ENCODE measurements at regions not wholly inside any gene's neighbourhood (a gene's known extent, or its start where the extent isn't known, plus 50 kb on each side); places are given as distances from the start of the nearest gene placed in this dataset.
"Not testable (repeated sequence)": the region's sequence is repeated elsewhere in the genome, so short reads cannot be mapped to it uniquely, and the experiment has no call there.

DNA sequence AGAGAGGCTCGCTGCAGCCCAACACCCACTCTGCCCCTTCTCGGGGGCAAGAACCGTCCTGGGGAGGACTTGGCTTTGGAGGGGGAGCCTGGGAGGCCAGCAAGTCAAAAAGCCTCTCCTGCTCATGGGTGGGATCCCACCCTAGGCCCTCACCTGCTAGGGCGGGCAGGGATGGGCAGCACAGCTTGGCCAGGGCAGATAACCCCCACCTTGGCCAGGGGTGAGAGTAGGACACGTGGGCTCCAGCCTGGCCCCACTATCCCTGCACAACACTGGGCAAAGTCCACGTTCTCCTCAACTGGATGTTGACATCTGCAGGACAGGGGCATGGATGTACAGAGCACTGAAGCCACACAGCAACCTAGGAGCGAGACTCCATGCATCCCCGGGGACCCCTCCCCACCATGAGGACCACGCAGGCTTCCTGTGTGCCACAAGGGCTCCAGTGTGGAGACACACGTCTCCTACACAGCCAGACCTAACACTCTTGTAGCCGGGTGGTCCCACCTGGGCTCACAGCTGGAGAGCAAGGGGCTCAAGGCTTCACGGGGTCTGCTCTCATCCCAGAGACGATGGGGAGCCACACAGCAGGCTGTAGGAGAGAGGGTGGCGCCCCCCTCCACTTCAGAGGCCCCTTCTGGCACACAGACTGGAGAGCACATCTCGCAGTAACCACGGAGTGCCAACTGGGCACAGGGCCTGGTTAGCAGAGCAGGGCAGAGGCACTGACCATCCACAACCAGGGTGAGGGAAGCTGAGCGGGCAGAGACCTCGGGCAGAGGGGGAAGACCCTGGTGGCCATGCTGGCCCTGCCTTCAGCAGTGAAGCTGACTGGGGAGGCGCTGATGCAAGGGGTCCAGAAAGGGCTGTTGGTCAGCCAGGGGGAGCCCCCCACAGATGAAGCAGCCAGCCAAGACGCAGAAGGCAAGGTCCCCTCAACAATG, 171.1 kb downstream of the CRYBB2 start:
- in situ Hi-C loops (cut with MboI; ENCODE audit: low sequenced_read_pairs), result no loop called here

DNA sequence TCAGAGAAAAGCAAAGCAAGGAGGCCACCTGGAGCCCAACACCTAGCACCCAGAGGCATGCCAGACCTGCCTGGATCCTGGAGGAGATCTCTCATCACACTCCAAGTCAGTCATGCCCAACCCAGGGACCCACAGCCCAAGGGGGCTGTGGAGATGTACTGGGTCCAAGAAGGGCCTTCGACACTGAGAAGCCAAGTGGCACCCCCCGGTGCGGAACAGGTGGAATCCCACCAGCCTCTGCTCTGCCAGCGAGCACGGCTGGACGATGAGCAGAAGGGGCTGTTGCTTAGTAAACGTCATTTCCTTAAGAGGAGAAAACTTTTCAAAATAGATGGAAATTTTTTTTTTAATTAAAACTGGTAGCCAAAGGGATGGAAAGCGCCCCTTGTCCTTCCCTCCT, 171.9 kb upstream of the GRK3 start:
- in situ Hi-C loops (cut with MboI; ENCODE audit: low sequenced_read_pairs), result no loop called here

DNA sequence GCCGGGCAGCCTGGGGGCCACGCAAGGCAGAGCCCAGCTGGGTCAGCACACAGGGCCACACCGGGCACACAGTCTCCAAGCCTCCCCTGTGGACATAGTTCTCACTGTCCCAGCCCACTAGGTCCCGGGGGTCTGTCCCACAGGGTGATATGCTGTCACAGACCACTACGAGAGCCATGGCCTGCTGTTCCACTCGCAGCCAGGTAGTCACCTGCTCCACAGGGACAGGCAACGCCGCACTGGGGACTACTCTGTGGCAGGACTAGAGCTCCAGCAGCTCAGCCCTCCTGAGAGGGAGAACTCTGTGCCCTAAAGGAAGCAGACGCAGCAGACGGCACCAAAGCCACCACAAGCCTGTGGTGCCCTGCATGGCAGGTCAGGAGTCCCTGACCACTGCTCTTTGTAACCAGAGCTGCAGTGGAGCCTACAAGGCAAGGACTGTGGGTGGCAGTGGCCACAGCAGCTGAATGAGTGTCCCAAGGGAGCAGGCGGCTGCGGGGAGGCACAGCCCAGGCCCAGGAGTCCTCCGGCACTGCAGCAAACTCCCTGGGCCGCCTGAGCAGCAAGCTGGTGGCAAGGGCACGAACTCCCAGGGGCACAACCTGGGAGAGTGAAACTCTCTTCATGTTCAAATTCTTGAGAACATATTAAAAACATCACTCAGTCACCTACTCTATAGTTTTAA, 171.2 kb upstream of the GRK3 start:
- in situ Hi-C loops (cut with MboI; ENCODE audit: low sequenced_read_pairs), result no loop called here

DNA sequence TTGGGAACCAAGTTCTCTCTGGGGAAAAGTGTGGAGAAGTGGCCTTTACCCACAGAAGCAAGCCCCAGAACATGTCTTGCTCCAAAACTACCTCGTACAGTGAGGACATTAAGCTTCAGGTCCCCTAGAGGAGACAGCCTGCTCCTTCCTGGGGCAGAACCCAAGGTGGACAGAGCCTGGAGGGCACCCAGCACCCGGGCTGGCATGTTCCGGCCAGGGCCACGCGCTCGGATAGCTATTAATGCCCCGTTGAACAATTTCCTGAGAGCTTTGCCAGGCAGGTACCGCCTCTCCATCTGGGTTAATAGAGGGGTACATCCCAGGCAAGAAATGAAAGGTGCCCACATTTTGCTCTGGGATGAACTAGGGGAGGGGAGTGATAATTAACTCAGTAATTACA, 169.0 kb upstream of the GRK3 start:
- in situ Hi-C loops (cut with MboI; ENCODE audit: low sequenced_read_pairs), result no loop called here

DNA sequence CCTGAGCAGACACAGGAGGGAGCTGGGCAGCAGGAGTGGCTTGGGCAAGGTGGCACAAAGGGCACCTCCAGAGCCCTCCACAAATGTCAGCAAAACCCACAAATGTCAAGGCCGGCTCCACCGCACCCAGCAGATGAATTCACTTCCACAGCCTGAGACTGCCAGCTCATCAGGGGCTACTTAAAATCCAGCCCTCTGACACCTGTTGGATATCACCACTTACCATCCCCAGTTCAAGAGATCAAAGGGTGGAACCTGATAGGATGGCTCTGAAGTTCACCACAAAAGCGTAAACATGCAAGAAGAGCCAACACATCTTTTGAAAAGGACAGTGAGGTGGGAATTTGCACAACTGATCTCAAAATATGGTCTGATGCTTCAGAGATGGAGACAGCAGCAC, 168.6 kb upstream of the GRK3 start:
- in situ Hi-C loops (cut with MboI; ENCODE audit: low sequenced_read_pairs), result no loop called here

DNA sequence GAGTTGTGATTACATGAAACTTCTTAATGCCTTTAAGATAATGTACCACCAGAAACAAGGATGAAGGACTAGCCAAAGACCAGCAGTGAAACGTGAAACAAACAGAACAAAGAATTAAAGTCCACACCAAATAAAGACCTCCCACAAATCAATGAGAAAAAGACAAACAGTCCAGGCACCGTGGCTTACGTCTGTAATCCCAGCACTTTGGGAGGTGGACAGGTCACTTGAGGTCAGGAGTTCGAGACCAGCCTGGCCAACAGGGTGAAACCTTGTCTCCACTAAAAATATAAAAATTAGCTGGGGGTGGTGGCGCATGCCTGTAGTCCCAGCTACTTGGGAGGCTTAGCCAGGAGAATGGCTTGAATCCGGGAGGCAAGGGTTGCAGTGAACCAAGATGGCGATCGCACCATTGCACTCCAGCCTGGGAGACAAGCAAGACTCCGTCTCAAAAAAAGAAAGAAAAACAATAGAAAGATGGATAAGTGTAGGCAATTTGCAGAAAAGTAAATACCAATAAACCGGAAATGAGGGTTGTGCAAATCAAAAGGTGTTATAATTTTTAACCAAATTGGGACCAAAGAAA, 167.8 kb upstream of the GRK3 start:
- in situ Hi-C loops (cut with MboI; ENCODE audit: low sequenced_read_pairs), result no loop called here

DNA sequence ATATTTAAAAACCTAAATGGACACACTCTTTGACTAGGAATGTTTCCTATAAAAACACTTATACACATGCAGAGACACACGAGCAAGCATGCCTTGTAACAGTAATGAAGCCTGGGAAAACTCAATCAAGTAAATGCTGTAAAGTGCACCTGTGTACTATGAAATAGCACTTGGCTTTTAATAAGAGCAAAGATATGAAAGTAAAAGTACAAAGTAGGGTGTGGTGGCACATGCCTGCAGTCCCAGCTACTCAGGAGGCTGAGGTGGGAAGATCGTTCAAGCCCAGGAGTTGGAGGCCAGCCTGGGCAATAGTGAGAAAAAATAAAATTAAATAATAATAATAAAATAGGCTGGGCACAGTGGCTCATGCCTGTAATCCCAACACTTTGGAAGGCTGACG, 166.9 kb upstream of the GRK3 start:
- in situ Hi-C loops (cut with MboI; ENCODE audit: low sequenced_read_pairs), result no loop called here

DNA sequence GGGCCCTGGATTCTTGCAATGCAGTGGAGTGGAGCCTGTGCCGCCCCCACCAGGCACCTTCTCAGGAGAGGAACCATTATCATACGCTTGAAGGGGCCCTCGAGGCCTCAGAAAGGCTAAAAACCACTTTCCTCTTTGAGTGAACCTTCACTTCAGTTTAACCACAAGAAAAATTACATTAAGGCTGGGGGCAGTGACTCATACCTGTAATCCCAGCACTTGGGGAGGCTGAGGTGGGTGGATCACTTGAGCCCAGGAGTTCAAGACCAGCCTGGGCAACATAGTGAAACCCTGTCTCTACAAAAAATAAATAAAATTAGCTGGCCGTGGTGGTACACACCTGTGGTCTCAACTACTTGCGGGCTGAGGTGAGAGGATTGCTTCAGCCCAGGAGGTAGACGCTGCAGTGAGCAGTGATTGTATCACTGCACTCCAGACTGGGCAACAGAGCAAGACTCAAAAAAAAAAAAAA, 165.8 kb upstream of the GRK3 start:
- in situ Hi-C loops (cut with MboI; ENCODE audit: low sequenced_read_pairs), result not testable (repeated sequence)

DNA sequence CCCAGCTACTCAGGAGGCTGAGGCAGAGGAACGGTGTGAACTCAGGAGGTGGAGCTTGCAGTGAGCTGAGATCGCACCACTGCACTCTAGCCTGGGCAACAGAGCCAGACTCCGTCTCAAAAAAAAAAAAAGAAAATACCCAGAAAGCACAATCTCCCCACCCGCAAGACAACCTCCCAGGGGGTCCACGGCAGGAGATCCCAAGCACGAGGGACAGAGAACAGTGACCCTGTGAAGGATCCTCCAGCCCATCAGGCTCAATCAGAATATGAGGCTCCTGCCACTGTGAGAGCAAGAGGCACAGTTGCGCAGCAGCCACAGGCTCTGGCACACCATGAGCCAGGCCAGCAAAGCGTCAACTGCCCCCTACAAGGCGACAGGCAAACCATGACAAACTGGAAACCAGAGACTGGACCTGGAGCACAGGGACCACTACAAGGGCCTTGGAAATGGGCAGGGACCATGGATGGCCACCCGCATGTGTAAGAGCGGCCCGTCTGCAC, 164.8 kb upstream of the GRK3 start:
- in situ Hi-C loops (cut with MboI; ENCODE audit: low sequenced_read_pairs), result no loop called here

DNA sequence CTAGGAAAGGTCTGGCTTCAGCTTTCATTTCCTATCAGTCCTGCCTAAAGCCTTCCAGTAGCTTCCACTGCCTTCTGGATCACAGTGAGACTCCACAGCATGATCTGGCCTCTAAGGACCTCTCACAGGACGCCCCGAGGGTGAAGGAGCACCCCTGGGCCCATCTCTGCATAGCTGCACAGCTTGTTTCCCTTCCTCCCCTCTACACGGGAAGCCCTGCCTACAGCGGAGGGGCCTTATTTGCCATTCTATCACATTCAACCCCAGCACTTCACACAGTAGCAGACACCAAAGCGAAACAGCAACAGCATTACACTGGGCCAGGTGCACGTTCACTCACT, 162.3 kb upstream of the GRK3 start:
- in situ Hi-C loops (cut with MboI; ENCODE audit: low sequenced_read_pairs), result no loop called here

DNA sequence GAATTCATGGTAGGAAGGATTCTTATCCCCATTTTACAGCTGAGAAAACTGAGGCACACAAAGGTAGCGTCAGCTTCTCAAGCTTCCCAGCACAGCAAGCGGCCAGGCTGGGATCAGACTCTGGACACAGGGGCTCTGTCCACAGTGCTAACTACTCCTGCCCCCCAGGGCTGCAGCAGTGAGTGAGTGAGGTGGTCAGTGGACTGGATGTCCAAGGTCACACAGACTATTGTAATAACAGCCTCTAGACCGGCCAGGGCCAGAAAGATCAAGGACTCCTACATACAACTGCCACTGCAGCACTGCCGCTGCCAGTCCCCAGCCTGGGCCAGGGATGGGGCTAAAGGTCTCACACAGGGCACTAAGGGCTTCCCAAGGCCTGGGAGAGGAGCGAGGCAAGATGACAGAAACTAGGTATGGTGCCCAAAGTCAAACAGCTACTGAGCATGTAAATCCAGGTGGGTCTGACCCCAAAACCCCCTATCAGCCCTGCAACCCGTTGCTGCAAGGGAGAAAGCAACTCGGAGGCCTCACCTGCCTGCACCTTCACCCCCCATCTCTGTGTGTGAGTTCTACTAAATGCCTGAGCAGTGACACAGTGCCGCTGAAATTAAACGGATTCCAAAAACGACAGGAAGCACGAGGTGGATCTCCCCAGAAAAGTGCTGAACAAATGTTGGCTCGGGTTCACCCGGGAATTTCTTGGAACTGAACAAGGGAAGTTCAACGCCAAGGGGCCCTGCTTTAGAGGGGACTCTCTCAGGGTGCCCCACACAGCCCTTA, 161.8 kb upstream of the GRK3 start:
- in situ Hi-C loops (cut with MboI; ENCODE audit: low sequenced_read_pairs), result no loop called here

DNA sequence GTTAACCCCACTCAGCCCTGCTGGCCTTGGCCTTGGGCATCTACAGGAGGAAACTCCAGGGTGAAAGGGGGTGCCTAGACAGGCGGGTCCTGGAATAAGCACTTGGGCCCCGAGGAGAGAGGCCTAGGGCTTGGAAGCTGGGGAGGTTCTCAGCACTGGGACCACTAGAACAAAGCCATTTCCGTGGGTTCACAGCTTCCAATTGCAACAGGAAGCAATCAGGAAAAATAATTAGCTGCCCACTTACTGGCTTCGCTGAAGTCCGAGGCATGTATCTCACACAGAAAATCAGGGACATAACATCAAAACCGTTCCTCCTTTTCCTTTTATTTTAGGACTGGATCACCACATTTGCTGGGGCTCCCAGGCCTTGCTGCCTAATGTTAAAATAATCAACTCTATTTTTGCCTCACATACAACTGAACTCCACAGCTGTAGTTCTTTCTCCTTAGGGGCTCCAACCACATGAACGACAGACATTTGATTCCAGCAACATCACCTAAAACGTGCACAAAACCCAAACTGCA, 161.1 kb upstream of the GRK3 start:
- in situ Hi-C loops (cut with MboI; ENCODE audit: low sequenced_read_pairs), result no loop called here

DNA sequence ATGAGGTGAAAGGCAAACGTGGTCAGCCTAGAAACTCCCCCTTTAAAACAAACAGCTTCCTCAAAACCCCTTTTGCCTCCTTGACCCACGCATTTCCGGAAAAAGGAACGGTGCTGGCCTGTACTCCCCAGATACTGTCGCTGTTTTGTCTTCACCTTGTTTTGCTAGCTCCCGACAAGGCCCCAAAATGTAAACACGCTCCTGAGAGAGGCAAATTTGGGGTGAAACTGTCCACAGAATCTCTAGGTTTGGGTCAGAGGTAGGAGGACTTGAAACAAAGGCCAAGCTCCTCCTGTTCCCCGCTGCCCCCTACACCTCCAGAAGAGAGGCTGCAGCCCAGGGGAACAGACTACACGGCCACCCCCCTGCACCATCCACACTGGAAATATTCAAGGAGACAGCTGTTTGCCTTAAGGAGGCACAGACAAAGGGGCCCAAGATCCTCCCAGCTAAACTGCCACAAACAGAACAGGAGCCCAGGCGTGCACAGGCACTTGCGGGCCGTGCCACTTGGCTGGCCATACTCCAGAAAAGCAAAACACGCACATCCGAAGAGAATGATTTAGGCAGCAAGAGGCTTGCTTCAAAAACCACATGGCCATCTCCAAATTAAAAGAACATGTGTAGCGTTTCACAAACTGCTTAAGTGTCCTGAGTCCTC, 160.5 kb upstream of the GRK3 start:
- in situ Hi-C loops (cut with MboI; ENCODE audit: low sequenced_read_pairs), result no loop called here

DNA sequence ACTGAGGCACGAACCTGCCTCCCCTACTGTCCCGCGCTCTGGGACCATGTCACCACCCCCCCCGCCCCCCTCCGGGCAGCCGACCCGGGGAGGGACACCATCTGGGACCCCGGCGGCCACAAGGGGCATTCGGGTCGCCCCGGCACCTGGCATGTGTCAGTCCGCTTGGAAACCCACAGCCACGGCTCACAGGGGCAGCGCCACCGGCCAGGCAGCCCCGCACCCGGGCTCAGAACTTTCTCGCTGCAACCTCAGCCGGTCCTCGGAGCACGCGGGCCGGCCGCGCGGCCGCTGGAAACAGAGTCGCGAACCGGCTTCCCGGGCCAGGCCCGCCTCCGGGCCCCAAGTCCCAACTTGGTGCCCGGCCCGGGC, 159.9 kb upstream of the GRK3 start:
- in situ Hi-C loops (cut with MboI; ENCODE audit: low sequenced_read_pairs), result no loop called here

DNA sequence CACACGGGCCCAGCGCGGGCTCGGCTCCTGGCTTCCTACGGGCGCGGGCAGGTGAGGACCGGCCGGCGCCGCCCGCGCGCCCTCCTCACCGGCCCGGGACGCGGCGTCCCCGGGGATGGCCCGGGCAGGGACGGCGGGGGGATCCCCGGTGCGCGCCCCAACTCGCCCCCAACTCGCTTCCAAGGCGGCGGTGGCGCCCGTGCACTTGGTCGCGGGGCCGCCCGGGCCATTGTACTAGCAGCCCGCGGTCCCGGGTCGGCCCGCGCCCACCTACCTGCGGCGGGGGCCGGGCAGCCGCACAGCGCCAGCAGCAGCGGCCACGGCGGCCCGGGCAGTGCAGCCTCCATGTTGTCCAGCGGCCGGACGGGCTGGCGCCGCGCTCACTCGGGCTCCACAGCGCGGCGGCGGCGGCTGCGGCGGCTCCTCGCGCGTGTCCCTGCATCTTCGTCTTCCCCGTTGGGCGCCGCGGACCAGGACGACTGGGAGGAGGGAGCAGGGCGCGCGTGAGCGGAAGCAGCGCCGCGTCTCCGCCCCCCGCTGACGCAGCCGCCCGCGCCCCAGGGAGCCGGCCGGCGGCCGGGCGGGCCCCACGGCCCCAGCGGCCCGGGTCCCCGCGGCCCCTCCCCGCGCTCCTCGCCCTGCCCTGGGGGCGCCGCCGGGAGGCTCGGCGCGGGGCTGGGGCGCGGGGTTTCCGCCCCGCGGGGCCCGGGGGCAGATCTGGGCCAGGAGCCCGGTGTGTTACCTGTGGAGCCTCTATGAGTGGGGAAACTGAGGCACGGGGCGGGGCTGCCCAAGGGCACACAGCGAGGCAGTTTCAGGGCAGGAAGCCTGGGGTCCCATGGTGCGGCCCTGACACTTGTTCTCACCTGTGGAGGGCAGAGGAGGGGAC, 159.3 kb upstream of the GRK3 start:
- in situ Hi-C loops (cut with MboI; ENCODE audit: low sequenced_read_pairs), result no loop called here

DNA sequence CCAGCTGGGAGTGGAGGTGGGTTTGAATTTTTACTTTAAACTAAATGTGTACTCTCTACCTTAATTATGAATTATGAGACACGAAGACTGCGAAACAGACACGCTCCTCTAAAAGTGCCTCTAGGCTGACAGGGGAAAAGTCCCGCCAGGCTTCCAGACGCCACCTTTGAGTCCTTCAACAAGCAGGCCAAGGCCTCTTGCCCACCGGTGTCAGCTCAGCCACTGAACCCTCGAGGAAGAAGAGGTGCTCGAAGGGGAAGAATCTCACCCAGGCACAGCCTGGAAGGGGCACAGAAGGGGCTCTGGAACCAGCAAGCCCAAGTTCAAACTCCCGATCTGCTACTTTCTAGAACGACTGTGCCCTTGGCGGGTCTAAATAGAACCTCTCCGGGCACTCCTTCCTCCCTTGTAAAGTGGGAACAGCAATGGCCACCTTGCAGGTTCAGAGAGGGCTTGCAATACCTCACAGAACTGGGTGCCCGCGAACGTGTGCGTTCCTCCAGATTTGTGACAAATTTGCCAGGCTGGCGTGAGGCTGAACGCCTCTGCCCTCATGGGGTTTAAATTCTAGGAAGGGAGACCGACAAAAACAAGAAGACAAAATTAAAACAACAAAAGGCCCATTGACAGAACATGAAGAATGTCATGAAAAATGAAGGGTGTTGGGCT, 158.5 kb upstream of the GRK3 start:
- in situ Hi-C loops (cut with MboI; ENCODE audit: low sequenced_read_pairs), result no loop called here

DNA sequence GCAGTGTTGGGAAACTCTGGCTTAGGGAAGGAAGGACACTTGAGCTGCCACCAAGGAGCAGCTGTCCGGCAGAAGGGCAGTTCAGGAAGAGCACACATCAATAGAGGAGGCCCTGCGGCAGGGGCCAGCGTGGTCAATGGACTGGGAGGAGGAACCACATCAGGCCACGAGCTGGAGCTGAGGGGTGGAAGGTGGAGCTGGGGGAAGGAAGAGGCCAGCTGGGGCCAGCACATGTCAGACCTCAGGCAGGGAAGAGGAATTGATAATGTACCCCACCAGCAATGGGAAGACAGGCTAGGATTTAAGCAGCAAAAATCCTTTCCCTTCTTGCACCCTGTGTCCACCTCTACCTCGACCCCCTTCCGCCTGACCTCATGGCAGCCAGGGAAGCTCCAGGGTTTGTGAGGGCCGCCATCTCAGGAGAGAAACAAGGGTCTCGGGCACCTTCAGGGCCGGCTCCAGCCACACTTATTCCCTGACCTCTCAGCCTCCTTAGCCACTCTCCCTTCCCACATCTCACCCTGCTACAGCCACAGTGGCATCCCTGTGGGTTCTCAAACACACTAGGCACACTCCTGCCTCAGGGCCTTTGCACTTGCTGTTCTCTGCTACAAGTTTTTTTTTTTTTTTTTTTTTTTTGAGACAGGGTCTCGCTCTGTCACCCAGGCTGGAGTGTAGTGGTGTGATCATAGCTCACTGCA, 157.8 kb upstream of the GRK3 start:
- in situ Hi-C loops (cut with MboI; ENCODE audit: low sequenced_read_pairs), result no loop called here

DNA sequence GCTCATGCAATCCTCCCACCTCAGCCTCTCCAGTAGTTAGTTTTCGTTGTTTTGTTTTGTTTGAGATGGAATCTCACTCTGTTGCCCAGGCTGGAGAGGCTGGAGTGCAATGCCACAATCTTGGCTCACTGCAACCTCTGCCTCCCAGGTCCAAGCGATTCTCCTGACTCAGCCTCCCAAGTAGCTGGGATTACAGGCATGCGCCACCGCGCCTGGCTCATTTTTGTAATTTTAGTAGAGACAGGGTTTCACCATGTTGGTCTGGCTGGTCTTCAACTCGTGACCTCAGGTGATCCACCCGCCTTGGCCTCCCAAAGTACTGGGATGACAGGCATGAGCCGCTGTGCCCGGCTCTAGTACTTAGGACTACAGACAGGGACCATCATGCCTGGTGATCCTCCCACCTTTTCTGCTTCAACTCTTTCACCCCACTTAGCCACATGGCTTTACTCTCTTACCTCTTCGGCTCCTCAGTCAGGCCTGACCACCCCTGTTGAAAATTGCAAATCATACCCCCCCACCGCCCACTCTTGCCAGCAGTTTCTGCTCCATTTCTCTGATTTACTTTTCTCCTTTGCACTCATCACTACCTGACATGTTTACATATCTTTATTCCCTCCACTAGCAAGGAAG, 157.1 kb upstream of the GRK3 start:
- in situ Hi-C loops (cut with MboI; ENCODE audit: low sequenced_read_pairs), result no loop called here
